ENCODE measurements at regions not wholly inside any gene's neighbourhood (a gene's known extent, or its start where the extent isn't known, plus 50 kb on each side); places are given as distances from the start of the nearest gene placed in this dataset.

GRCh38 chr1:222106377-222106776 lies 364.5 kb upstream of the DUSP10 start (continued):
- TF ChIP-seq, protein P1, sequence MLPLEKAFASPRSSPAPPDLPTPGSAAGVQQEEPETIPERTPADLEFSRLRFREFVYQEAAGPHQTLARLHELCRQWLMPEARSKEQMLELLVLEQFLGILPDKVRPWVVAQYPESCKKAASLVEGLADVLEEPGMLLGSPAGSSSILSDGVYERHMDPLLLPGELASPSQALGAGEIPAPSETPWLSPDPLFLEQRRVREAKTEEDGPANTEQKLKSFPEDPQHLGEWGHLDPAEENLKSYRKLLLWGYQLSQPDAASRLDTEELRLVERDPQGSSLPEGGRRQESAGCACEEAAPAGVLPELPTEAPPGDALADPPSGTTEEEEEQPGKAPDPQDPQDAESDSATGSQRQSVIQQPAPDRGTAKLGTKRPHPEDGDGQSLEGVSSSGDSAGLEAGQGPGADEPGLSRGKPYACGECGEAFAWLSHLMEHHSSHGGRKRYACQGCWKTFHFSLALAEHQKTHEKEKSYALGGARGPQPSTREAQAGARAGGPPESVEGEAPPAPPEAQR (tag by site-specific recombination; IDR thresholded peaks at IDR 0.05): no peak
- TF ChIP-seq ZNF175 (tag by site-specific recombination; IDR thresholded peaks at IDR 0.05): no peak
- no peak for TF ChIP-seq ZBTB17 (tag by site-specific recombination; IDR thresholded peaks at IDR 0.05)
- no peak for TF ChIP-seq ZNF76 (tag by site-specific recombination; IDR thresholded peaks at IDR 0.05; ENCODE audit: borderline replicate concordance, low read depth)
- TF ChIP-seq TCF7L2 (IDR thresholded peaks at IDR 0.05; ENCODE audit: borderline replicate concordance, low read depth, low read length): no peak

DNA sequence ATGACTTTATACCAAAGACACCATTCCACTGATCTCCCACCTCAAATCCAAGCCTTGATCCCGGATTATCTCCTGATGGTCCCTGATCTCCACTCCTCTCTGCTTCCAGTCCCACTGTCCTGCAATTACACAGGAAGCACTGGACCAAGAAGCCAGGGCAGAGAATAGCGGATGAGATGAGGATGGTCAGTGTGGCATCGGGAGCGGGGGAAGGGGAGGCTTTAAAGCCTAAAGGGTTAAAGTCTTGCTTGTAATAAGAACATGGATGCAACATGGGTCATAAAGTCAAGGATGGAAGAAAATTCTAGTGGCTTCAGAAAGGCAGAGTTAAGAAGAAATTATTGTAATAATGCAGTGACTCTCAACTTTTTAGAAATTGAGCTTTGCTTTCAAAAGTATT lies 364.0 kb upstream of the DUSP10 start:
- H3K36me3 ChIP-seq (ENCODE audit: control insufficient read depth in 2 of 2, insufficient read depth in 1 of 2, low read length in 2 of 2): no peaks in the 10 kb centered on the region
- CTCF ChIA-PET: interaction anchor here (0.6 to 1.5 kb wide), 5 partner anchors 10 to 585 kb away, joined by 3 to 9 read pairs (median 6); no protein-coding TSS in a partner anchor
- POLR2A ChIA-PET: no interaction called here
- H3K4me3 ChIP-seq (ENCODE audit: low read depth, low read length): no peak overlapping the region
- no peak overlapping the region for H3K27ac ChIP-seq (ENCODE audit: extremely low read depth, low read depth, low read length)
- H3K9me3 ChIP-seq (ENCODE audit: control insufficient read depth, insufficient read depth, low read depth, low read length): no peaks in the 10 kb centered on the region
- no peak for TF ChIP-seq ZNF747 (tag by site-specific recombination; IDR thresholded peaks at IDR 0.05)
- no peak for TF ChIP-seq ZNF335 (tag by site-specific recombination; conservative IDR thresholded peaks at IDR 0.05)
- TF ChIP-seq, protein P2, sequence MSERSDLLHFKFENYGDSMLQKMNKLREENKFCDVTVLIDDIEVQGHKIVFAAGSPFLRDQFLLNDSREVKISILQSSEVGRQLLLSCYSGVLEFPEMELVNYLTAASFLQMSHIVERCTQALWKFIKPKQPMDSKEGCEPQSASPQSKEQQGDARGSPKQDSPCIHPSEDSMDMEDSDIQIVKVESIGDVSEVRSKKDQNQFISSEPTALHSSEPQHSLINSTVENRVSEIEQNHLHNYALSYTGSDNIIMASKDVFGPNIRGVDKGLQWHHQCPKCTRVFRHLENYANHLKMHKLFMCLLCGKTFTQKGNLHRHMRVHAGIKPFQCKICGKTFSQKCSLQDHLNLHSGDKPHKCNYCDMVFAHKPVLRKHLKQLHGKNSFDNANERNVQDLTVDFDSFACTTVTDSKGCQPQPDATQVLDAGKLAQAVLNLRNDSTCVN (tag by site-specific recombination; optimal IDR thresholded peaks at IDR 0.05): no peak
- no peak for TF ChIP-seq ZNF239 (tag by site-specific recombination; IDR thresholded peaks at IDR 0.05)
- no peaks in the 10 kb centered on the region for H3K4me1 ChIP-seq (ENCODE audit: control insufficient read depth, insufficient read depth, low read length)

DNA sequence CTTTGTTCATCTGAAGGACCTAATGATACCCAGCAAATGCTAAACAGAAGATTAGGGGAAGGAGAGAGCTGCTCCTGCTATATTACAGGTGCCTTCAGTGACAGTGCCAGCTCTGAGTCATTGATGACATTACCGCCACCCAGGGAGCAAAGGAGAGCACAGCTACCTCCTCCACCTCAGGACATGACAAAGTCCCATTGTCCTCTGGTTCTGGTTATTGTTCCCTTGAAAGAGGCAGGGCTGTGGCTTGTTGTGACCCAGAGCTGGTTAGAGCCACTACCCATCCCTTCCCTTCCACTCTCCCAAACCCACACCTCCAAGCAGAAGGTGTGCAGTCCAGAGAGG lies 363.5 kb upstream of the DUSP10 start:
- POLR2A ChIA-PET: no interaction called here
- H3K27ac ChIP-seq (ENCODE audit: extremely low read depth, low read depth, low read length): no peak overlapping the region
- H3K4me3 ChIP-seq (ENCODE audit: low read depth, low read length): no peak overlapping the region
- CTCF ChIA-PET: interaction anchor here (1.3 to 1.5 kb wide), 2 partner anchors 9 to 18 kb away, joined by 4 to 6 read pairs; no protein-coding TSS in a partner anchor
- no peaks in the 10 kb centered on the region for H3K9me3 ChIP-seq (ENCODE audit: control insufficient read depth, insufficient read depth, low read depth, low read length)
- no peaks in the 10 kb centered on the region for H3K36me3 ChIP-seq (ENCODE audit: control insufficient read depth in 2 of 2, insufficient read depth in 1 of 2, low read length in 2 of 2)
- H3K4me1 ChIP-seq (ENCODE audit: control insufficient read depth, insufficient read depth, low read length): no peaks in the 10 kb centered on the region
- TF ChIP-seq KLF8 (tag by site-specific recombination; IDR thresholded peaks at IDR 0.05) (no peak), ZNF114 (tag by site-specific recombination; IDR thresholded peaks at IDR 0.05) (no peak), KLF9 (tag by site-specific recombination; IDR thresholded peaks at IDR 0.05; ENCODE audit: low read depth) (no peak), ZBTB48 (tag by site-specific recombination; IDR thresholded peaks at IDR 0.05) (no peak), SP7 (tag by site-specific recombination; IDR thresholded peaks at IDR 0.05) (no peak), RBAK (tag by site-specific recombination; IDR thresholded peaks at IDR 0.05) (no peak), ZNF623 (tag by site-specific recombination; IDR thresholded peaks at IDR 0.05) (no peak), ZNF280C (tag by site-specific recombination; IDR thresholded peaks at IDR 0.05) (no peak), IKZF3 (tag by site-specific recombination; IDR thresholded peaks at IDR 0.05) (no peak), ZBTB17 (tag by site-specific recombination; IDR thresholded peaks at IDR 0.05) (no peak), ZNF274 (IDR thresholded peaks at IDR 0.05; ENCODE audit: low read length) (no peak), ZNF274 (tag by site-specific recombination; IDR thresholded peaks at IDR 0.05; ENCODE audit: borderline replicate concordance) (no peak), ZNF211 (tag by site-specific recombination; IDR thresholded peaks at IDR 0.05; ENCODE audit: low read depth) (no peak), TCF7L2 (IDR thresholded peaks at IDR 0.05; ENCODE audit: borderline replicate concordance, low read depth, low read length) (no peak), SP2 (tag by site-specific recombination; IDR thresholded peaks at IDR 0.05) (no peak), ZNF394 (tag by site-specific recombination; IDR thresholded peaks at IDR 0.05; ENCODE audit: borderline replicate concordance) (peak; percentile 49; the same call in 1 of the 2 replicates), ZNF558 (tag by site-specific recombination; IDR thresholded peaks at IDR 0.05) (no peak), ZBTB1 (tag by site-specific recombination; IDR thresholded peaks at IDR 0.05) (no peak), ZNF350 (tag by site-specific recombination; IDR thresholded peaks at IDR 0.05) (no peak)
- TF ChIP-seq, protein P3, sequence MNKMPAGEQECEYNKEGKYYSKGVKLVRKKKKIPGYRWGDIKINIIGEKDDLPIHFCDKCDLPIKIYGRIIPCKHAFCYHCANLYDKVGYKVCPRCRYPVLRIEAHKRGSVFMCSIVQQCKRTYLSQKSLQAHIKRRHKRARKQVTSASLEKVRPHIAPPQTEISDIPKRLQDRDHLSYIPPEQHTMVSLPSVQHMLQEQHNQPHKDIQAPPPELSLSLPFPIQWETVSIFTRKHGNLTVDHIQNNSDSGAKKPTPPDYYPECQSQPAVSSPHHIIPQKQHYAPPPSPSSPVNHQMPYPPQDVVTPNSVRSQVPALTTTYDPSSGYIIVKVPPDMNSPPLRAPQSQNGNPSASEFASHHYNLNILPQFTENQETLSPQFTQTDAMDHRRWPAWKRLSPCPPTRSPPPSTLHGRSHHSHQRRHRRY (tag by site-specific recombination; IDR thresholded peaks at IDR 0.05): no peak
- TF ChIP-seq, protein P4, sequence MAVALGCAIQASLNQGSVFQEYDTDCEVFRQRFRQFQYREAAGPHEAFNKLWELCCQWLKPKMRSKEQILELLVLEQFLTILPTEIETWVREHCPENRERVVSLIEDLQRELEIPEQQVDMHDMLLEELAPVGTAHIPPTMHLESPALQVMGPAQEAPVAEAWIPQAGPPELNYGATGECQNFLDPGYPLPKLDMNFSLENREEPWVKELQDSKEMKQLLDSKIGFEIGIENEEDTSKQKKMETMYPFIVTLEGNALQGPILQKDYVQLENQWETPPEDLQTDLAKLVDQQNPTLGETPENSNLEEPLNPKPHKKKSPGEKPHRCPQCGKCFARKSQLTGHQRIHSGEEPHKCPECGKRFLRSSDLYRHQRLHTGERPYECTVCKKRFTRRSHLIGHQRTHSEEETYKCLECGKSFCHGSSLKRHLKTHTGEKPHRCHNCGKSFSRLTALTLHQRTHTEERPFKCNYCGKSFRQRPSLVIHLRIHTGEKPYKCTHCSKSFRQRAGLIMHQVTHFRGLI (tag by site-specific recombination; IDR thresholded peaks at IDR 0.05): no peak

Data from HEK293 (cell line).